ENCODE measurements at regions not wholly inside any gene's neighbourhood (a gene's known extent, or its start where the extent isn't known, plus 50 kb on each side); places are given as distances from the start of the nearest gene placed in this dataset.
"Not testable (repeated sequence)": the region's sequence is repeated elsewhere in the genome, so short reads cannot be mapped to it uniquely, and the experiment has no call there.

- FAIRE-seq (no peak), DNase-seq (ENCODE audit: insufficient read length, low spot score) (no peak)
These were observed 235.1 kb downstream of the UACA start for GRCh38 chr15:70528270-70528706.

- no peak for FAIRE-seq
- no peak for DNase-seq (ENCODE audit: insufficient read length, low spot score)
These were observed 236.4 kb downstream of the UACA start for GRCh38 chr15:70526974-70527325.

DNA sequence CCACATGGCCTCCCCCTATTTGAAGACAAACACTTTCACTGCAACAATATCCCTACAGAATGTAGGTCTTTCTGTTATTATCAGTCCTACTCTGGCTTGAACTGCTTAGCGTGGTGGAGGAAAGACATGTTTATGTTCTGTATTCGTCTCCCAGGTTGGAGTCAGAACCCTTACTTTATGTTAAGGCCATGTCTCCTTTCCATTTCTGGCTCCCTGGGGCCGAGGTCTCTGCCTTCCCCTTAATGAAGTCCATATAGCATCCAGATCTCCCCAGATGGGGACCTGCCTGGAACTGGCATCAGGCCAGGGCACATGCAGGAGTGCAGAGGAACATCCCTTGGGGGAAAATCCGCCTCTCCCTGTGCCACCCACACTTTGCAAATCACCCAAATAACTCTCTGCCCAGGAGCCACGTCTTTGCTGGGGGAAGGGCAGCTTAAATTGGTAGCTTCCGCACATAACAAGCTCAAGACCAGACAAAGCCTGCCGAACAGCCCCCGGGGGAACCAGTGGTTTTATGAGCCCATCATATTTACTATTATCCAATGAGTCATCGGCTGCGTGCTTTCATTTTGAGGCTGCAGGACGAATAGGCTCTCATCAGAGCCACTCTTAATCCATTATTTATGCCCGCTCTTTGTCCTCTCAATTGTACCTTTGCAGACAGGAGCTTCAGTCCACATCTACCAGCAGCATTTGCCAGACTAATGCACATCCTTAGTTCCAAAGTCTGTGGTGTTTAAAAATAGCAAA, 237.0 kb downstream of the UACA start:
- DNase-seq (ENCODE audit: insufficient read length, low spot score) (peak; percentile 92), FAIRE-seq (no peak)

- DNase-seq (ENCODE audit: insufficient read length, low spot score) (no peak), FAIRE-seq (no peak)
These were observed 237.8 kb downstream of the UACA start for GRCh38 chr15:70525551-70525950.

GRCh38 chr15:70524470-70524869, 238.9 kb downstream of the UACA start:
- FAIRE-seq (no peak), DNase-seq (ENCODE audit: insufficient read length, low spot score) (no peak)

DNA sequence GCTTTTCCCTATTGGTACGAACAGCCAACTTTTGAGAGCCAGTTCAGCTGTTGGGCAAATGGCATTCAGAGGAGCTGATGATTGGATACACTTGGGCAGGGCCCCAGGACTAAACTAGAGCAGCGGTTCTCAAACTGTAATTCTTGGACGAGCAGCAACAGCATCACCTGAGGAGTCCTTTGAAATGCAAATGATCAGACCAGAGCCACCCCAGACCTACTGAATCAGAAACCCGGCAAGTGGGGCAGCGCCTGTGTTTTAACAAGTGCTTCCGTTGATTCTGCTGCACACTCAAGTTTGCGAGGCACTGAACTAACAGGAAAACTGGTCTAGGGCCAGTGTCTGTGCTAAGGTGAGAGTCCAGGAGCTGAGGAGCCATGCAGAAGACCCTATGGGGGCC, 239.7 kb downstream of the UACA start:
- FAIRE-seq (no peak), DNase-seq (ENCODE audit: insufficient read length, low spot score) (no peak)

GRCh38 chr15:70523192-70523591, 240.2 kb downstream of the UACA start:
- no peak for FAIRE-seq
- no peak for DNase-seq (ENCODE audit: insufficient read length, low spot score)

DNA sequence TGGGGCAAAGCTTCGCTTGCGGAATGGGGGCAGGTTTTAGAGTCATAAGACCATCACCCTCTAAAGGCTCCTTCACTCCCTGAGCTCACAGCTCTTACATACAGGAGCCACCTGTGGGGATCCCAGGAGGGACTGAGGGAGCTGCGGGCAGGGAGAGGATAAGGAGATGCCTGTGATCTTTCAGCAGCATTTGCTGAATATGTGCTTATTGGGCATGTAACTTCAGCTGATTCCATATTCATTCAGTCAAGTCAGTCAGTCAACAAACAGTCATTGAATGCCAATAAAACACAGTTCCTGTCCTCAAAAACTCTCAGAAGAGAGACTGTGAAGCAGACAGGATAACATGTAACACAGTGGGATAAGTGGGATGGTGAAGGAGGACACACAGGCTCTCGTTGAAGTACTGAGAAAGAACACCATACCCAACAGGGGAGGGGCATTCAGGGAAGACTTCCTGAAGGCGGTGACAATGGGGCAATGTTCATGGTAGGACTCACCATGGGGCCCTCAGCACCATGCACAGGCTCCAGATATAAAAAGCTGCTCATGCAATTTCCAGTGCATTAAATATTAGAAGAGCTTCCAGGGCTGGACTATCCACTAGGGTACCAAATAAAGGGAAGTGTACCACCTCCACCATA, 240.9 kb downstream of the UACA start:
- DNase-seq (ENCODE audit: insufficient read length, low spot score) (no peak), FAIRE-seq (no peak)

DNA sequence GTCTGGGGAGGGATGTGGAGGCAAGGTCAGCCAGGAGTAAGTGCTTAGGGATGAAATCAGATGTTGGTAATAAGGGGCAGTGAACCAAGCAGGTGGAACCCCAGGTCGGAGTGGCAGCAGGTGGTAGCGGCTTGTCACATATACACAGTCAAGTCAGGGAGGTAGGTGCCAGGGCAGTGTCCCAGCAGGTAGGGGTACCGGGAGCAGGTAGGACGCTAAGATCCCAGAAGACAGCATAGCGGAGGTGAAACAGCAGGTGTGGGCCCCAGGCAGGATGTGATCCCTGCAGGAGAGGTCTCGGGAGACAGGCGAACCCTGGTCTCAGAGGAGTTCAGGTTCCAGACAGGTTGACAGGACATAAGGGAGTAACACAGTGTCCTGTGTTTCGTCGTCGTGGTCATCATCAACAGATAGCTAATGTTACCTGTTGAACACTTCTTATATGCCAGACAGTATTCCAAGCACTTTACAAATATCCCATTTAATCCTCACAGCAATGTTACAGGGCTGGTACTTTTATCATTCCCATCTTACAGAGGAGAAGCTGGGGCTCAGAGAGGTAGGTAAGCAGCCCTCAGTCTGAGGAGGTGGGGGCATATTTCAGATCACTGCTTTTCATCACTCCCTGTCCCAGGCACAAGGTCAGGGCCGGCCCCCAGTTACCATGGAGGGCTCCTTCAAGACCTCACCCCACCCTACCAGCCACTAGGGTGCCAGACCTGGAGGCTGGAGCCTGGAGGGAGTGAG, 241.6 kb downstream of the UACA start:
- DNase-seq (ENCODE audit: insufficient read length, low spot score) (no peak), FAIRE-seq (peak; percentile 44)

- DNase-seq (ENCODE audit: insufficient read length, low spot score): no peak
- FAIRE-seq: peak; percentile 52
These were observed 243.7 kb downstream of the UACA start for GRCh38 chr15:70519616-70520015.

GRCh38 chr15:70519004-70519365, 244.4 kb downstream of the UACA start:
- FAIRE-seq (no peak), DNase-seq (ENCODE audit: insufficient read length, low spot score) (no peak)

DNA sequence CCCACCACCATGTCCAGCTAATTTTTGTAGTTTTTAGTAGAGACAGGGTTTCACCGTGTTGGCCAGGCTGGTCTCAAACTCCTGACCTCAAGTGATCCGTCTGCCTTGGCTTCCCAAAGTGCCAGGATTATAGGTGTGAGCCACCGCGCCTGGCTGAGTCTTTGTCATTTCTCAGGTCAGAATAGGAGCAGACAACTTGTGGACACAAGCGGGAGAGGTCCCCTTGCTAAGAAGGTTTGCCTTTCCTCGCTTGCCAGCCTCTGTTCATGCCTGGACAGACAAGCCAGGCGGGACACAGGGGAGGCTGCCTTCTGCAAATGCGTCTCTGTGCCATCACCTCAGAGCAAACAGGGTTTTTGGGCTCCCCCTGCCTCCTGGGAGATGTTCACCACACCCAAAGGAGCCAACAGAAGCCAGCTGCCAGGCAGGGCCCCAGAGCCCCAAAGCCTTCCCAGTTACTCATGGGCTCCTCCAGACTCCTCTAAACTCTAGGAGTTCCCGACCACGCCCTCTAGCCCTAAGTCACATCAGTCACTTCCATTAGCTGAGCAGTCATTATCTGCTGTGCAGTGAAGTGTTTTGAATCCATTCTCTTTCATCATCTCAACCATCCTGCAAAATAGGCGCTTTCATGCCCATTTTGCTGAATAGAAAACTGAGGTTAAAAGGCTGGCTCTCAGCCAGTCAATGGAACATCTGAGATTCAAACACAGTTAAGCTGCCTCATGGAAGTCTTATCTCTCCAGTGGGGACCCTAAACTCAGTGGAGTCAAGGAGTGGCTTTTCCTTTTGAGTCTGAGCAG, 245.0 kb downstream of the UACA start:
- DNase-seq (ENCODE audit: insufficient read length, low spot score) (no peak), FAIRE-seq (no peak)

- DNase-seq (ENCODE audit: insufficient read length, low spot score): no peak
These were observed 246.2 kb downstream of the UACA start for GRCh38 chr15:70517194-70517590.

GRCh38 chr15:70516408-70517193, 246.8 kb downstream of the UACA start:
- no peak for FAIRE-seq
- no peak for DNase-seq (ENCODE audit: insufficient read length, low spot score)

More at GRCh38 chr15:70517194-70517590, 246.2 kb downstream of the UACA start:
- peak; percentile 20 for FAIRE-seq

DNA sequence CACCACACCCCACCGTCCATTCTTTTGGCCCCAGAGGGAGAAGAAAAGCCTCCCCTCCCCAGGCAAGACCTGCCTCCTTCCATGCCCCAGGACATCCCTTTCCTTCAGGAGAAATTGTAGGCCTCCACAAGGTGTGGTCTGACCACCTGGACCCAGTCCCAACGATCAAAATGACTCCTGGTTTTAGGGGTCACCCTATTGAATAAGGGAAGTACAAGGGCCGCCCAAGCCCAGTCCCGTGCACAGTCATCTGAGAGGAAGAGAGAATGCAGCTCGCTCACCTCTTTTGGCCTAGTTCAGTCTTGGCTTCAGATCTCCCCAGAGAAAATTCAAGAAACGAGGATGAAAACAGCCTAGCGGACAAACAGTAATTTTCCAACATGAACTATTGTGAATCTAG, 249.1 kb downstream of the UACA start:
- DNase-seq (ENCODE audit: insufficient read length, low spot score) (no peak), FAIRE-seq (peak; percentile 13)

GRCh38 chr15:70513819-70514218, 249.5 kb downstream of the UACA start:
- DNase-seq (ENCODE audit: insufficient read length, low spot score) (no peak), FAIRE-seq (no peak)

DNA sequence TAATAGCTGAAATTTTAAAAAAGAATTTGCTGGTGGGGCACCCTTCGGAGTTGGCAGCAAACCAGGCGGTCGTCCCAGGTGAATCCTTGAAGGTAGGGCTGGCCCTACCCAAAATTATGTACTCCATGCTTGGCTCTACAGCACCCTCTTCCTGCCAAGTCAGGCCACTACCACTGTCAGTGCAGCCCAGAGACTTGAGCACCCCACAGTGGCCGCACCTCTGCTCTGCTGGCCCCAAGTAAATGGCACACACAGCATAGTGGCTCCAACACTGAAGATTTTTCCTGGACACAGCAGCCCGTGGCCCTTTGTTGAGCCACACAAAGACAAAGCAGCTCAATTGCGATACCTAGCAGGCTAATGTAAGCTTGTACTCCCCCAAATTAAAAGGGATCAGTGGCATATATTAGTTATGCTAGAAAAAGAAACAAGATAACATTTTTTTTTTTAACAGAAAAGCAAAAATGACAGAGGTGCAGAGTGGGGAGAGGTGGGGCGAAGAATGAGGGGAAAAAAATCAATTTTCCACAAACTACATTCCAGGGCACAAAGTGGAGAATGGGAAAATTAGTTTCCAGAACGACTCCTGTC, 250.5 kb downstream of the UACA start:
- peak; percentile 72 for FAIRE-seq
- peak; percentile 65 for DNase-seq (ENCODE audit: insufficient read length, low spot score)

GRCh38 chr15:70511972-70512587, 251.3 kb downstream of the UACA start:
- not testable (repeated sequence) for DNase-seq (ENCODE audit: insufficient read length, low spot score); FAIRE-seq

DNA sequence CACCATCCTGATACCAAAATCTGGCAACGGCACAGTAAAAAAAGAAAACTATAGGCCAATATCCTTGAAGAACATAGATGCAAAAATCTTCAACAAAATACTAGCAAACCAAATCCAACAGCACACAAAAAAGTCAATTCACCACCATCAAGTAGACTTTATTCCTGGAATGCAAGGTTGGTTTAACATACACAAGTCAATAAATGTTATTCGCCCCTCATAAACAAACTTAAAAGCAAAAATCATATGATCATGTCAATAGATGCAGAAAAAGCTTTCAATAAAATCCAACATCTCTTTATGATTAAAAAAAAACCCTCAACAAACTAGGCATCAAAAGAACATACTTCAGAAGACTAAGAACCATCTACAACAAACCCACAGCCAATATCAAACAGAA, 252.9 kb downstream of the UACA start:
- FAIRE-seq (no peak), DNase-seq (ENCODE audit: insufficient read length, low spot score) (no peak)
